A549 (cell line): ENCODE measurements at regions not wholly inside any gene's neighbourhood (a gene's known extent, or its start where the extent isn't known, plus 50 kb on each side); places are given as distances from the start of the nearest gene placed in this dataset.

Source experiments
- ATAC-seq, 2 experiments: fragments of 200-7000 bp in 1 of 2; fragments of >200 bp in 1 of 2; cut with Nextera tagmentation in 1 of 2; cut with Tn5 transposase in 1 of 2; 3 replicates each; pipeline versions ENCODE4 v1.8.0 to v1.9.1; 2018 to 2020; ENCODE audit warnings: mild to moderate bottlenecking in 1 of 2, moderate library complexity in 1 of 2
- CTCF ChIA-PET: fragments of 300-600 bp; sonication (Branson Sonifier 250); formaldehyde crosslinking; extraction: SDS; loops from one replicate; lab custom pipeline; 2021; ENCODE audit warnings: antibody characterized with exemption, inconsistent platforms; lab: Yijun Ruan, JAX
- POLR2A ChIA-PET: fragments of 350-600 bp; formaldehyde crosslinking; extraction: SDS; loops from one replicate; lab custom pipeline; 2021; ENCODE audit warnings: antibody characterized with exemption, inconsistent platforms; lab: Yijun Ruan, JAX
- DNase-seq, 2 experiments: peaks; one replicate each; pipeline versions ENCODE4 v3.0.0 to v3.0.0-alpha.2; 2011 to 2016; ENCODE audit warnings: low read depth in 1 of 2, low spot score in 1 of 2
- FAIRE-seq: peaks from 2 replicates; lab custom pipeline; 2011; peaks lifted over from hg19 to GRCh38; lab: Jason Lieb, UNC
- H3K27ac ChIP-seq, 2 experiments: fragments of >200 bp; sonication (Bioruptor Twin); formaldehyde crosslinking; 3 replicates each; pipeline ENCODE4 v1.5.1; 2016 to 2017
- H3K4me1 ChIP-seq: fragments of >200 bp; sonication (Bioruptor Twin); formaldehyde crosslinking; 3 replicates; pipeline ENCODE4 v1.6.1; 2016
- H3K4me2 ChIP-seq: fragments of >200 bp; sonication (Bioruptor Twin); formaldehyde crosslinking; 3 replicates; pipeline ENCODE4 v1.6.1; 2016
- H3K4me3 ChIP-seq: fragments of >200 bp; sonication (Bioruptor Twin); formaldehyde crosslinking; 3 replicates; pipeline ENCODE4 v1.5.1; 2016
- H3K9me3 ChIP-seq: fragments of >200 bp; sonication (Bioruptor Twin); formaldehyde crosslinking; 3 replicates; pipeline ENCODE4 v1.6.1; 2016
- CEBPB ChIP-seq, 2 experiments: fragments of >200 bp in 1 of 2; sonication (Bioruptor Twin) in 1 of 2; formaldehyde crosslinking in 1 of 2; IDR thresholded peaks; 2 replicates each; pipeline ENCODE4 v1.6.1; 2012 to 2016
- EHMT2 ChIP-seq: fragments of 200-600 bp; sonication (generic); IDR thresholded peaks from 2 replicates; pipeline ENCODE4 v1.6.1; 2016; ENCODE audit warnings: antibody characterized with exemption, low read depth, mild to moderate bottlenecking, moderate library complexity
- FOSL2 ChIP-seq, 2 experiments: fragments of 450-650 bp in 1 of 2; fragments of >200 bp in 1 of 2; sonication (Bioruptor Twin) in 1 of 2; formaldehyde crosslinking; IDR thresholded peaks; 2 replicates each; pipeline versions ENCODE4 v1.5.0 to v1.6.1; 2016 to 2020; ENCODE audit warnings: mild to moderate bottlenecking in 1 of 2, moderate library complexity in 1 of 2
- HOXA7 ChIP-seq: fragments of 250-450 bp; sonication (Bioruptor Pico); IDR thresholded peaks from 2 replicates; pipeline ENCODE4 v1.5.0; 2020; ENCODE audit warnings: mild to moderate bottlenecking, moderate library complexity
- JUN ChIP-seq, 2 experiments: fragments of >200 bp; sonication (Bioruptor Twin); formaldehyde crosslinking; IDR thresholded peaks; 2 replicates in 1 of 2; 3 replicates in 1 of 2; pipeline ENCODE4 v1.6.1; 2016 to 2017
- JUNB ChIP-seq: fragments of >200 bp; sonication (Bioruptor Twin); formaldehyde crosslinking; IDR thresholded peaks from 2 replicates; pipeline ENCODE4 v1.6.1; 2016
- MAX ChIP-seq: IDR thresholded peaks from 2 replicates; pipeline ENCODE4 v1.6.1; 2012
- MYC ChIP-seq: IDR thresholded peaks from 2 replicates; pipeline ENCODE4 v1.6.1; 2012; ENCODE audit warnings: mild to moderate bottlenecking, inconsistent platforms, low read length, improper control_type of control experiment, borderline replicate concordance
- NPAS2 ChIP-seq: fragments of 250-450 bp; sonication (Bioruptor Pico); IDR thresholded peaks from 2 replicates; pipeline ENCODE4 v1.8.0; 2022; ENCODE audit warnings: mild to moderate bottlenecking, moderate library complexity, borderline replicate concordance
- NR3C1 ChIP-seq: fragments of >200 bp; sonication (Bioruptor Twin); formaldehyde crosslinking; IDR thresholded peaks from 3 replicates; pipeline ENCODE4 v1.6.1; 2017
- PHF8 ChIP-seq: fragments of 200-600 bp; sonication (generic); IDR thresholded peaks from 2 replicates; pipeline ENCODE4 v1.6.1; 2016; ENCODE audit warnings: low read depth, mild to moderate bottlenecking, antibody characterized with exemption, moderate library complexity, borderline replicate concordance
- POLR2A ChIP-seq: IDR thresholded peaks from 2 replicates; pipeline ENCODE4 v1.6.1; 2012; ENCODE audit warnings: mild to moderate bottlenecking, low read length
- POLR2AphosphoS2 ChIP-seq: conservative IDR thresholded peaks from 2 replicates; pipeline ENCODE4 v1.6.1; 2012; ENCODE audit warnings: low read length, improper control_type of control experiment, inconsistent platforms
- RCOR1 ChIP-seq: fragments of 150-350 bp; IDR thresholded peaks from 2 replicates; pipeline ENCODE4 v1.6.1; 2014; ENCODE audit warnings: antibody characterized with exemption, low read length, low read depth
- ZC3H11A ChIP-seq: fragments of 450-650 bp; IDR thresholded peaks from 2 replicates; pipeline ENCODE4 v1.6.1; 2014; ENCODE audit warnings: antibody characterized with exemption, mild to moderate bottlenecking
- ZFP36 ChIP-seq: fragments of 450-650 bp; IDR thresholded peaks from 2 replicates; pipeline ENCODE4 v1.6.1; 2014; ENCODE audit warnings: borderline replicate concordance; ENCODE audit not compliant: partially characterized antibody
- ZNF302 ChIP-seq: fragments of 250-450 bp; sonication (Bioruptor Pico); IDR thresholded peaks from 2 replicates; pipeline ENCODE4 v1.9.0; 2021; ENCODE audit warnings: inconsistent platforms, mild to moderate bottlenecking, moderate library complexity
- ZSCAN20 ChIP-seq: fragments of 250-450 bp; sonication (Bioruptor Pico); IDR thresholded peaks from 2 replicates; pipeline ENCODE4 v1.8.0; 2022; ENCODE audit warnings: mild to moderate bottlenecking, moderate library complexity
- WGBS: methylation state at CpG from one replicate; pipeline ENCODE4 v1.1.6; 2017; ENCODE audit errors: missing lambda C conversion rate; 5-methylcytosine and 5-hydroxymethylcytosine counted together
- TF ChIP-seq, protein P1 (sequence below): fragments of 450-650 bp; IDR thresholded peaks from 2 replicates; pipeline ENCODE4 v1.6.1; 2014; ENCODE audit warnings: antibody characterized with exemption
- TF ChIP-seq, protein P2 (sequence below): fragments of >200 bp; sonication (Bioruptor Twin); formaldehyde crosslinking; IDR thresholded peaks from 3 replicates; pipeline ENCODE4 v1.6.1; 2016
- TF ChIP-seq, protein P3 (sequence below): IDR thresholded peaks from 2 replicates; pipeline ENCODE4 v1.6.1; 2012; ENCODE audit warnings: low read depth, borderline replicate concordance

GRCh38 chr2:174656676-174657176 lies 59.1 kb upstream of the WIPF1 start:
- ATAC-seq (no peak), FAIRE-seq (no peak), DNase-seq (no peak)
- H3K4me2 ChIP-seq, result no peak overlapping the region
- no peak overlapping the region for H3K4me3 ChIP-seq
- TF ChIP-seq, protein P1, sequence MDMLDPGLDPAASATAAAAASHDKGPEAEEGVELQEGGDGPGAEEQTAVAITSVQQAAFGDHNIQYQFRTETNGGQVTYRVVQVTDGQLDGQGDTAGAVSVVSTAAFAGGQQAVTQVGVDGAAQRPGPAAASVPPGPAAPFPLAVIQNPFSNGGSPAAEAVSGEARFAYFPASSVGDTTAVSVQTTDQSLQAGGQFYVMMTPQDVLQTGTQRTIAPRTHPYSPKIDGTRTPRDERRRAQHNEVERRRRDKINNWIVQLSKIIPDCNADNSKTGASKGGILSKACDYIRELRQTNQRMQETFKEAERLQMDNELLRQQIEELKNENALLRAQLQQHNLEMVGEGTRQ, result no peak
- TF ChIP-seq MYC (no peak), JUNB (no peak), HOXA7 (no peak), RCOR1 (no peak), ZC3H11A (no peak), FOSL2 (IDR thresholded peaks at IDR 0.05) (no peak), FOSL2 (CRISPR knock-in tag; IDR thresholded peaks at IDR 0.05) (no peak), EHMT2 (no peak), MAX (no peak), PHF8 (no peak), CEBPB (IDR thresholded peaks at IDR 0.05) (no peak)
- TF ChIP-seq, protein P2, sequence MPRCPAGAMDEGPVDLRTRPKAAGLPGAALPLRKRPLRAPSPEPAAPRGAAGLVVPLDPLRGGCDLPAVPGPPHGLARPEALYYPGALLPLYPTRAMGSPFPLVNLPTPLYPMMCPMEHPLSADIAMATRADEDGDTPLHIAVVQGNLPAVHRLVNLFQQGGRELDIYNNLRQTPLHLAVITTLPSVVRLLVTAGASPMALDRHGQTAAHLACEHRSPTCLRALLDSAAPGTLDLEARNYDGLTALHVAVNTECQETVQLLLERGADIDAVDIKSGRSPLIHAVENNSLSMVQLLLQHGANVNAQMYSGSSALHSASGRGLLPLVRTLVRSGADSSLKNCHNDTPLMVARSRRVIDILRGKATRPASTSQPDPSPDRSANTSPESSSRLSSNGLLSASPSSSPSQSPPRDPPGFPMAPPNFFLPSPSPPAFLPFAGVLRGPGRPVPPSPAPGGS, result no peak
- TF ChIP-seq, protein P3, sequence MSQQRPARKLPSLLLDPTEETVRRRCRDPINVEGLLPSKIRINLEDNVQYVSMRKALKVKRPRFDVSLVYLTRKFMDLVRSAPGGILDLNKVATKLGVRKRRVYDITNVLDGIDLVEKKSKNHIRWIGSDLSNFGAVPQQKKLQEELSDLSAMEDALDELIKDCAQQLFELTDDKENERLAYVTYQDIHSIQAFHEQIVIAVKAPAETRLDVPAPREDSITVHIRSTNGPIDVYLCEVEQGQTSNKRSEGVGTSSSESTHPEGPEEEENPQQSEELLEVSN, result no peak
- peaks cover 6% of the 10 kb centered on the region; the same call in 1 of the 3 replicates for H3K4me1 ChIP-seq
- H3K9me3 ChIP-seq, result peaks cover 11% of the 10 kb centered on the region; the same call in 2 of the 3 replicates
- no peak overlapping the region for H3K27ac ChIP-seq
- ChIA-PET POLR2A (no interaction called here), CTCF (interaction anchor here (1.1 to 1.4 kb wide), 2 partner anchors 55 to 78 kb away, joined by 3 to 4 read pairs; no protein-coding TSS in a partner anchor)

GRCh38 chr2:174656035-174656434 lies 58.4 kb upstream of the WIPF1 start:
- DNase-seq, result no peak
- no peak for ATAC-seq
- H3K4me1 ChIP-seq, result peaks cover 6% of the 10 kb centered on the region; the same call in 1 of the 3 replicates
- CTCF ChIA-PET, result interaction anchor here (1.1 to 1.9 kb wide), 3 partner anchors 12 to 78 kb away, joined by 3 to 5 read pairs (median 4); no protein-coding TSS in a partner anchor
- H3K9me3 ChIP-seq, result peaks cover 11% of the 10 kb centered on the region; the same call in 2 of the 3 replicates
- FAIRE-seq, result no peak
- TF ChIP-seq JUNB, result no peak
- no peak for TF ChIP-seq POLR2A
- no peak for TF ChIP-seq HOXA7
- no peak for TF ChIP-seq ZSCAN20 (CRISPR knock-in tag)
- no peak for TF ChIP-seq ZNF302
- no peak for TF ChIP-seq POLR2AphosphoS2
- no peak for TF ChIP-seq NPAS2 (CRISPR knock-in tag)
- TF ChIP-seq NR3C1, result no peak
- no peak for TF ChIP-seq JUN (IDR thresholded peaks at IDR 0.05)
- H3K4me2 ChIP-seq, result no peak overlapping the region
- POLR2A ChIA-PET, result no interaction called here
- H3K4me3 ChIP-seq, result no peak overlapping the region
- H3K27ac ChIP-seq, result no peak overlapping the region

- Histone ChIP-seq H3K9me3 (peaks cover 11% of the 10 kb centered on the region; the same call in 2 of the 3 replicates), H3K27ac (no peak overlapping the region), H3K4me3 (no peak overlapping the region), H3K4me1 (peaks cover 6% of the 10 kb centered on the region; the same call in 1 of the 3 replicates), H3K4me2 (no peak overlapping the region)
- 90% methylated on average over 4 of the region's 4 CpGs for WGBS
- no peak for ATAC-seq
- DNase-seq, result no peak
- TF ChIP-seq ZFP36, result no peak
- TF ChIP-seq, protein P2, result no peak
- no peak for FAIRE-seq
- ChIA-PET POLR2A (no interaction called here), CTCF (interaction anchor here (1.0 to 1.9 kb wide), 4 partner anchors 14 to 1443 kb away, joined by 3 to 5 read pairs (median 4); no protein-coding TSS in a partner anchor)
Measured at GRCh38 chr2:174654419-174654941, 56.9 kb upstream of the WIPF1 start.
